ENCODE measurements at regions not wholly inside any gene's neighbourhood (a gene's known extent, or its start where the extent isn't known, plus 50 kb on each side); places are given as distances from the start of the nearest gene placed in this dataset.

DNA sequence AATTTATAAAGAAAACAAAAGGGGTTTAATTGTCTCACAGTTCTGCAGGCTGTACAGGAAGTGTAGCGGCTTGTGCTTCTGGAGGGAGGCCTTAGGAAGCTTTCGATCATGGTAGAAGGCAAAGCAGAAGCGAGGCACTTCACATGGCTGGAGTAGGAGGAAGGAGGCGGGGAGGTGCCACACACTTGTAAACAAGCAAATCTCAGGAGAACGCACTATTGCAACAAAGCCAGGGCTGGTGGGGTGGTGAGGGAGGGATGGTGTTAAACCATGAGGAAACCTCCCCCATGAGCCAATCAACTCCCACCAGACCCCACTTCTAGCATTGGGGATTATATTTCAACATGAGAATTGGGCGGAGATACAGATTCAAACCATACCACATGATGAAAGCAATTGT, 1116.3 kb downstream of the FAT4 start:
- Histone ChIP-seq H4K20me1 (ENCODE audit: control insufficient read depth, extremely low read depth, insufficient read depth, low read length) (no peaks in the 10 kb centered on the region), H3K4me2 (ENCODE audit: extremely low read depth, insufficient read depth, low read length) (no peak overlapping the region), H3K27ac (ENCODE audit: insufficient read depth, low read length) (no peak overlapping the region), H3K4me3 (replicated peaks in 1 of 4; ENCODE audit: control extremely low read depth in 1 of 4, insufficient read depth in 1 of 4, low read depth in 3 of 4, low read length in 4 of 4) (no peak overlapping the region), H3K9ac (ENCODE audit: insufficient read depth, low read length) (no peak overlapping the region), H3K79me2 (ENCODE audit: control insufficient read depth, insufficient read depth, low read length) (no peaks in the 10 kb centered on the region), H3K27me3 (ENCODE audit: control insufficient read depth, insufficient read depth, low read length) (no peaks in the 10 kb centered on the region), H2AFZ (ENCODE audit: low read length) (no peak overlapping the region), H3K36me3 (ENCODE audit: control insufficient read depth, insufficient read depth, low read length) (no peaks in the 10 kb centered on the region), H3K4me1 (ENCODE audit: control insufficient read depth, extremely low read depth, insufficient read depth, low read length) (no peaks in the 10 kb centered on the region), H3K9me3 (ENCODE audit: control insufficient read depth, insufficient read depth, low read depth, low read length) (no peaks in the 10 kb centered on the region)
- TF ChIP-seq, protein P1, sequence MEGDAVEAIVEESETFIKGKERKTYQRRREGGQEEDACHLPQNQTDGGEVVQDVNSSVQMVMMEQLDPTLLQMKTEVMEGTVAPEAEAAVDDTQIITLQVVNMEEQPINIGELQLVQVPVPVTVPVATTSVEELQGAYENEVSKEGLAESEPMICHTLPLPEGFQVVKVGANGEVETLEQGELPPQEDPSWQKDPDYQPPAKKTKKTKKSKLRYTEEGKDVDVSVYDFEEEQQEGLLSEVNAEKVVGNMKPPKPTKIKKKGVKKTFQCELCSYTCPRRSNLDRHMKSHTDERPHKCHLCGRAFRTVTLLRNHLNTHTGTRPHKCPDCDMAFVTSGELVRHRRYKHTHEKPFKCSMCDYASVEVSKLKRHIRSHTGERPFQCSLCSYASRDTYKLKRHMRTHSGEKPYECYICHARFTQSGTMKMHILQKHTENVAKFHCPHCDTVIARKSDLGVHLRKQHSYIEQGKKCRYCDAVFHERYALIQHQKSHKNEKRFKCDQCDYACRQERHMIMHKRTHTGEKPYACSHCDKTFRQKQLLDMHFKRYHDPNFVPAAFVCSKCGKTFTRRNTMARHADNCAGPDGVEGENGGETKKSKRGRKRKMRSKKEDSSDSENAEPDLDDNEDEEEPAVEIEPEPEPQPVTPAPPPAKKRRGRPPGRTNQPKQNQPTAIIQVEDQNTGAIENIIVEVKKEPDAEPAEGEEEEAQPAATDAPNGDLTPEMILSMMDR (conservative IDR thresholded peaks at IDR 0.05 in 1 of 2, IDR thresholded peaks at IDR 0.05 in 1 of 2; ENCODE audit: low read depth in 1 of 2, low read length in 2 of 2), result no peak
- no peak for TF ChIP-seq EZH2 (IDR thresholded peaks at IDR 0.05; ENCODE audit: low read length, missing control alignments)
- no peak for DNase-seq (ENCODE audit: low read depth in 2 of 2)

DNA sequence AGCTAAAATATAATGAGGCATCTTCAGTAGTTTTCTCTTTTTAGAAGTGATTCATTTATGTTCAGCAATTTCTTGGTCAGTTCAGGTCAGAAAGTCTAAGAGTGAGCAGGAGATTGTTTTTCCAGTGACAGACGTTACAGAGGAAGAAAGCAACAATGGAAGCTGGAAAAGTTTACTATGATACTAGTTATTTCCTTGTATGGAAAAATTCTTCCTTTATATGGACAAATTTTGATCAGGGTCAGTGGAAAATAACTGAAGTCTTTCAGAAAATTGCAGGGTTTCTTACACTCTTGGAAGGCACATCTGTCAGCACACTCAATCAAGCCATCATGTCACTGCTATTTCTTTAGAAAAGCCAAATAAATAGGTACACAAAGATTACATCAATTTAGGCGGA, 1120.7 kb downstream of the FAT4 start:
- no peaks in the 10 kb centered on the region for H3K27me3 ChIP-seq (ENCODE audit: control insufficient read depth, insufficient read depth, low read length)
- H3K27ac ChIP-seq (ENCODE audit: insufficient read depth, low read length), result no peak overlapping the region
- H2AFZ ChIP-seq (ENCODE audit: low read length), result peak overlapping the region; percentile 17
- no peaks in the 10 kb centered on the region for H4K20me1 ChIP-seq (ENCODE audit: control insufficient read depth, extremely low read depth, insufficient read depth, low read length)
- no peaks in the 10 kb centered on the region for H3K36me3 ChIP-seq (ENCODE audit: control insufficient read depth, insufficient read depth, low read length)
- H3K4me1 ChIP-seq (ENCODE audit: control insufficient read depth, extremely low read depth, insufficient read depth, low read length), result no peaks in the 10 kb centered on the region
- no peak overlapping the region for H3K9ac ChIP-seq (ENCODE audit: insufficient read depth, low read length)
- TF ChIP-seq, protein P1 (conservative IDR thresholded peaks at IDR 0.05 in 1 of 2, IDR thresholded peaks at IDR 0.05 in 1 of 2; ENCODE audit: low read depth in 1 of 2, low read length in 2 of 2), result no peak
- TF ChIP-seq EZH2 (IDR thresholded peaks at IDR 0.05; ENCODE audit: low read length, missing control alignments), result no peak
- H3K4me3 ChIP-seq (replicated peaks in 1 of 4; ENCODE audit: control extremely low read depth in 1 of 4, insufficient read depth in 1 of 4, low read depth in 3 of 4, low read length in 4 of 4), result no peak overlapping the region
- no peaks in the 10 kb centered on the region for H3K9me3 ChIP-seq (ENCODE audit: control insufficient read depth, insufficient read depth, low read depth, low read length)
- H3K4me2 ChIP-seq (ENCODE audit: extremely low read depth, insufficient read depth, low read length), result no peak overlapping the region
- H3K79me2 ChIP-seq (ENCODE audit: control insufficient read depth, insufficient read depth, low read length), result no peaks in the 10 kb centered on the region
- no peak for DNase-seq (ENCODE audit: low read depth in 2 of 2)

DNA sequence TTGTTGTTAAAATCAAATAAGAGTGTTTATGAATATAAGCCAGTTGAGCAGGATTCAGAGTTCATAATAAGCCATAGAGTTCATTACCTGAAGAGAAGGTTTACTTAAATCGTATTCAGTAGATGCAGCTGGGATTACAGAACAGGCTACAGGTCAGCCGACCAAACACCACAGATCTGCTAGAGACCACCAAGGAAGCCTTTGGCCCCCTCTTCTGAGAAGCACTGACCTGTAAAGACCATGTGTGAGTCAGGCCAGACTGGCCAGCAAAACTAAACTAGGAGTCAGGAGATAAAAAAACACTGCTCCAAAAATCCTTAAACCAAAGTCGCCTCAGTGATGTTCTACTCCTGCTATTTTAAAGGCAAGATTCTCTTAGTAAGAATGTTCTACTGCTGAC, 1125.5 kb downstream of the FAT4 start:
- Histone ChIP-seq H4K20me1 (ENCODE audit: control insufficient read depth, extremely low read depth, insufficient read depth, low read length) (no peaks in the 10 kb centered on the region), H3K4me1 (ENCODE audit: control insufficient read depth, extremely low read depth, insufficient read depth, low read length) (no peaks in the 10 kb centered on the region), H3K27me3 (ENCODE audit: control insufficient read depth, insufficient read depth, low read length) (no peaks in the 10 kb centered on the region), H2AFZ (ENCODE audit: low read length) (no peak overlapping the region), H3K9ac (ENCODE audit: insufficient read depth, low read length) (no peak overlapping the region), H3K36me3 (ENCODE audit: control insufficient read depth, insufficient read depth, low read length) (no peaks in the 10 kb centered on the region), H3K4me2 (ENCODE audit: extremely low read depth, insufficient read depth, low read length) (no peak overlapping the region), H3K79me2 (ENCODE audit: control insufficient read depth, insufficient read depth, low read length) (no peaks in the 10 kb centered on the region), H3K9me3 (ENCODE audit: control insufficient read depth, insufficient read depth, low read depth, low read length) (no peaks in the 10 kb centered on the region), H3K4me3 (replicated peaks in 1 of 4; ENCODE audit: control extremely low read depth in 1 of 4, insufficient read depth in 1 of 4, low read depth in 3 of 4, low read length in 4 of 4) (no peak overlapping the region), H3K27ac (ENCODE audit: insufficient read depth, low read length) (no peak overlapping the region)
- no peak for DNase-seq (ENCODE audit: low read depth in 2 of 2)
- no peak for TF ChIP-seq EZH2 (IDR thresholded peaks at IDR 0.05; ENCODE audit: low read length, missing control alignments)

All from fibroblast of lung (primary cell).